Common myeloid progenitor, CD34-positive (primary cell): ENCODE measurements at regions not wholly inside any gene's neighbourhood (a gene's known extent, or its start where the extent isn't known, plus 50 kb on each side); places are given as distances from the start of the nearest gene placed in this dataset.

Experiments
- CTCF ChIA-PET: fragments of 350-600 bp; sonication (Branson Sonifier 250); formaldehyde crosslinking; loops from one replicate; lab custom pipeline; 2021; ENCODE audit warnings: antibody characterized with exemption; lab: Charles Lee
- POLR2A ChIA-PET: fragments of 350-600 bp; sonication (Branson Sonifier 250); formaldehyde crosslinking; loops from one replicate; lab custom pipeline; 2021; ENCODE audit warnings: antibody characterized with exemption; lab: Charles Lee
- DNase-seq, 3 donors: peaks; one replicate each; pipeline versions ENCODE4 v3.0.0 to v3.0.0-alpha.2; 2013
- H3K27ac ChIP-seq, 2 experiments: 1 replicate in 1 of 2; 2 replicates in 1 of 2; pipeline ENCODE4 v1.7.0; 2013; ENCODE audit warnings: inconsistent platforms in 2 of 2, low read length in 2 of 2, mild to moderate bottlenecking in 2 of 2, low read depth in 1 of 2, moderate library complexity in 1 of 2; ENCODE audit not compliant: severe bottlenecking in 2 of 2, insufficient read depth in 1 of 2, poor library complexity in 1 of 2
- H3K27me3 ChIP-seq, 5 experiments: replicated peaks in 2 of 5; 1 replicate in 3 of 5; 2 replicates in 2 of 5; pipeline versions ENCODE4 v1.6.1 to v1.7.0; 2013; ENCODE audit warnings: low read length in 4 of 5, mild to moderate bottlenecking in 2 of 5, moderate library complexity in 2 of 5, inconsistent platforms in 1 of 5; ENCODE audit not compliant: insufficient read depth in 5 of 5, control insufficient read depth in 4 of 5
- H3K36me3 ChIP-seq, 4 experiments: 1 replicate in 2 of 4; 2 replicates in 2 of 4; pipeline versions ENCODE4 v1.6.1 to v1.7.0; 2013; ENCODE audit warnings: low read length in 3 of 4, control low read depth in 1 of 4, mild to moderate bottlenecking in 1 of 4; ENCODE audit not compliant: control insufficient read depth in 4 of 4, insufficient read depth in 4 of 4
- H3K4me1 ChIP-seq, 4 experiments: 1 replicate in 3 of 4; 2 replicates in 1 of 4; pipeline versions ENCODE4 v1.6.1 to v1.7.1; 2013; ENCODE audit warnings: low read length in 3 of 4, mild to moderate bottlenecking in 3 of 4, control low read depth in 1 of 4, inconsistent platforms in 1 of 4, moderate library complexity in 1 of 4; ENCODE audit not compliant: control insufficient read depth in 4 of 4, insufficient read depth in 4 of 4; ENCODE audit errors: control extremely low read depth in 1 of 4
- H3K4me3 ChIP-seq, 7 experiments: 1 replicate in 4 of 7; 2 replicates in 3 of 7; pipeline versions ENCODE4 v1.5.1 to v1.7.0; 2013; ENCODE audit warnings: mild to moderate bottlenecking in 7 of 7, low read length in 6 of 7, moderate library complexity in 6 of 7, inconsistent platforms in 2 of 7, low read depth in 2 of 7, control low read depth in 1 of 7; ENCODE audit not compliant: insufficient read depth in 4 of 7, control insufficient read depth in 1 of 7; ENCODE audit errors: extremely low read depth in 1 of 7
- H3K9me3 ChIP-seq, 5 experiments: 1 replicate in 4 of 5; 2 replicates in 1 of 5; pipeline versions ENCODE4 v1.6.1 to v1.7.1; 2013; ENCODE audit warnings: low read length in 4 of 5, mild to moderate bottlenecking in 2 of 5, inconsistent platforms in 1 of 5, low read depth in 1 of 5, moderate library complexity in 1 of 5; ENCODE audit not compliant: control insufficient read depth in 4 of 5, insufficient read depth in 2 of 5; ENCODE audit errors: control extremely low read depth in 1 of 5
- WGBS: methylation state at CpG from one replicate; pipeline ENCODE4 v1.1.5; 2013; ENCODE audit not compliant: insufficient coverage; 5-methylcytosine and 5-hydroxymethylcytosine counted together

GRCh38 chr2:224283466-224283965 lies 118.4 kb downstream of the FAM124B start:
- POLR2A ChIA-PET, result interaction anchor here (0.5 kb wide), 1 partner anchor 48 kb away, joined by 3 read pairs; no protein-coding TSS in a partner anchor
- CTCF ChIA-PET, result interaction anchor here (0.9 to 8.4 kb wide), 20 partner anchors 8 to 320 kb away, joined by 3 to 144 read pairs (median 4); partner anchors contain the start of gene SERPINE2
- 81% methylated on average over 3 of the region's 8 CpGs for WGBS
- Histone ChIP-seq H3K9me3 (no peaks in the 10 kb centered on the region), H3K4me3 (no peak overlapping the region), H3K27me3 (peaks cover 0 to 5% (median 0%) of the 10 kb centered on the region in 5 experiments), H3K36me3 (no peaks in the 10 kb centered on the region), H3K27ac (no peak overlapping the region), H3K4me1 (no peaks in the 10 kb centered on the region)
- no peak for DNase-seq

- H3K4me1 ChIP-seq, result no peaks in the 10 kb centered on the region
- H3K27ac ChIP-seq, result no peak overlapping the region
- no peaks in the 10 kb centered on the region for H3K9me3 ChIP-seq
- WGBS, result 80% methylated on average over 1 of the region's 2 CpGs
- H3K4me3 ChIP-seq, result no peak overlapping the region
- ChIA-PET POLR2A (no interaction called here), CTCF (interaction anchor here (1.5 to 8.4 kb wide), 3 partner anchors 289 to 313 kb away, joined by 5 to 144 read pairs (median 136); no protein-coding TSS in a partner anchor)
- DNase-seq, result no peak
- H3K36me3 ChIP-seq, result no peaks in the 10 kb centered on the region
- peaks cover 0 to 2% (median 0%) of the 10 kb centered on the region in 5 experiments for H3K27me3 ChIP-seq
These were observed 120.5 kb downstream of the FAM124B start for GRCh38 chr2:224281374-224281773.

DNA sequence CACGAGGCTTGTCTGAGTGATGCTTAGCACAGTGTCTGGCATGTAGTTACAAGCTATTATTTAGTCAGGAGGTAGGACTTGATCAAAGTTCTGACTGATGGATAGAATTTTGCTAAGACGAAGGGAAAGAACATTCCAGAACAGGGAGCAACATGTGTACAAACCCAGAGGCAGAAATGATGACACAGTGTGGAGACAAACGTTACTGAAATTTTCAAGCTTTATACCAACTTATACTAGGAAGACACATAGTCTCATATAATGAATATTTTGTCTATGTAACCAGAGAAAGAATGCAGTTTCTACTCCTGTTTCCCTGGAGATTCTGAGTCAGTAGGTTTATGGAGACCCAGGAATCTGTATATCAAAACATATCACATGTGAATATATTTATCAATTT lies 123.4 kb downstream of the FAM124B start:
- Histone ChIP-seq H3K9me3 (no peaks in the 10 kb centered on the region), H3K36me3 (no peaks in the 10 kb centered on the region), H3K4me3 (no peak overlapping the region), H3K27me3 (no peaks in the 10 kb centered on the region), H3K4me1 (no peaks in the 10 kb centered on the region), H3K27ac (no peak overlapping the region)
- ChIA-PET POLR2A (no interaction called here), CTCF (interaction anchor here (1.7 kb wide), 1 partner anchor 308 kb away, joined by 7 read pairs; no protein-coding TSS in a partner anchor)
- no peak for DNase-seq
- WGBS, result 100% methylated on average over 1 of the region's 3 CpGs

- ChIA-PET POLR2A (no interaction called here), CTCF (interaction anchor here (1.4 kb wide), 1 partner anchor 306 kb away, joined by 4 read pairs; no protein-coding TSS in a partner anchor)
- Histone ChIP-seq H3K9me3 (no peaks in the 10 kb centered on the region), H3K27ac (no peak overlapping the region), H3K4me1 (no peaks in the 10 kb centered on the region), H3K27me3 (no peaks in the 10 kb centered on the region), H3K4me3 (no peak overlapping the region), H3K36me3 (no peaks in the 10 kb centered on the region)
- no peak for DNase-seq
These were observed 125.7 kb downstream of the FAM124B start for GRCh38 chr2:224276251-224276650.

- Histone ChIP-seq H3K4me1 (peaks cover 0 to 3% (median 0%) of the 10 kb centered on the region in 4 experiments), H3K36me3 (no peaks in the 10 kb centered on the region), H3K27ac (no peak overlapping the region), H3K9me3 (no peaks in the 10 kb centered on the region), H3K4me3 (no peak overlapping the region), H3K27me3 (no peaks in the 10 kb centered on the region)
- ChIA-PET POLR2A (interaction anchor here (0.6 kb wide), 1 partner anchor 285 kb away, joined by 4 read pairs; no protein-coding TSS in a partner anchor), CTCF (interaction anchor here (0.7 to 1.1 kb wide), 2 partner anchors 11 to 305 kb away, joined by 3 read pairs; no protein-coding TSS in a partner anchor)
- no peak for DNase-seq
- WGBS, result 98% methylated on average over 5 of the region's 6 CpGs
These were observed 129.5 kb downstream of the FAM124B start for GRCh38 chr2:224272237-224272910.

- DNase-seq, result no peak
- no peak overlapping the region for H3K27ac ChIP-seq
- ChIA-PET POLR2A (no interaction called here), CTCF (interaction anchor here (1.1 to 1.8 kb wide), 3 partner anchors 11 to 18 kb away, joined by 3 to 7 read pairs (median 3); no protein-coding TSS in a partner anchor)
- WGBS, result no CpG with 5 or more reads among the region's 1 CpG
- no peaks in the 10 kb centered on the region for H3K27me3 ChIP-seq
- no peak overlapping the region for H3K4me3 ChIP-seq
- no peaks in the 10 kb centered on the region for H3K9me3 ChIP-seq
- H3K4me1 ChIP-seq, result peaks cover 0 to 3% (median 1%) of the 10 kb centered on the region in 4 experiments
- no peaks in the 10 kb centered on the region for H3K36me3 ChIP-seq
These were observed 130.2 kb downstream of the FAM124B start for GRCh38 chr2:224271617-224272236.
